H9 (cell line): ENCODE measurements at regions not wholly inside any gene's neighbourhood (a gene's known extent, or its start where the extent isn't known, plus 50 kb on each side); places are given as distances from the start of the nearest gene placed in this dataset.

Experiments
- DNase-seq: peaks from one replicate; pipeline ENCODE4 v3.0.0-alpha.2; 2017
- H2AFZ ChIP-seq: one replicate; pipeline ENCODE4 v1.6.1; 2013; ENCODE audit warnings: mild to moderate bottlenecking, low read length, control low read depth, moderate library complexity
- H2AK5ac ChIP-seq: 2 replicates; pipeline ENCODE4 v1.6.1; 2013; ENCODE audit warnings: low read length, control low read depth, mixed read lengths; ENCODE audit not compliant: insufficient read length
- H2BK120ac ChIP-seq: one replicate; pipeline ENCODE4 v1.6.1; 2013; ENCODE audit warnings: low read depth, mild to moderate bottlenecking, low read length, control low read depth, inconsistent platforms; ENCODE audit not compliant: poor library complexity, severe bottlenecking
- H2BK12ac ChIP-seq: 2 replicates; pipeline ENCODE4 v1.6.1; 2013; ENCODE audit warnings: low read length, control low read depth, mixed read lengths, low read depth; ENCODE audit not compliant: insufficient read length
- H2BK15ac ChIP-seq: 2 replicates; pipeline ENCODE4 v1.6.1; 2013; ENCODE audit warnings: low read depth, low read length, control low read depth
- H2BK20ac ChIP-seq: one replicate; pipeline ENCODE4 v1.6.1; 2013; ENCODE audit warnings: low read depth, mild to moderate bottlenecking, low read length, control low read depth, inconsistent platforms; ENCODE audit not compliant: poor library complexity, severe bottlenecking
- H2BK5ac ChIP-seq: 2 replicates; pipeline ENCODE4 v1.6.1; 2013; ENCODE audit warnings: low read length, control low read depth, mixed read lengths; ENCODE audit not compliant: insufficient read length
- H3K14ac ChIP-seq: 2 replicates; pipeline ENCODE4 v1.6.1; 2013; ENCODE audit warnings: low read length, control low read depth; ENCODE audit not compliant: insufficient read depth
- H3K18ac ChIP-seq: 2 replicates; pipeline ENCODE4 v1.6.1; 2013; ENCODE audit warnings: low read depth, mild to moderate bottlenecking, mixed read lengths, low read length, control low read depth; ENCODE audit not compliant: insufficient read length
- H3K23ac ChIP-seq: 2 replicates; pipeline ENCODE4 v1.6.1; 2013; ENCODE audit warnings: low read length, control low read depth, mixed read lengths, low read depth; ENCODE audit not compliant: insufficient read length
- H3K23me2 ChIP-seq: 2 replicates; pipeline ENCODE4 v1.6.1; 2013; ENCODE audit warnings: low read depth, mild to moderate bottlenecking, mixed read lengths, low read length, control low read depth; ENCODE audit not compliant: insufficient read length, poor library complexity, severe bottlenecking
- H3K27ac ChIP-seq: 2 replicates; pipeline ENCODE4 v1.5.1; 2013; ENCODE audit warnings: low read length, control low read depth, mixed read lengths, low read depth; ENCODE audit not compliant: insufficient read length
- H3K27me3 ChIP-seq: 2 replicates; pipeline ENCODE4 v1.6.1; 2013; ENCODE audit warnings: low read length, control low read depth, inconsistent platforms; ENCODE audit not compliant: insufficient read depth
- H3K4ac ChIP-seq: 2 replicates; pipeline ENCODE4 v1.6.1; 2013; ENCODE audit warnings: low read depth, mild to moderate bottlenecking, control low read depth, inconsistent platforms, low read length, moderate library complexity
- H3K4me1 ChIP-seq: 2 replicates; pipeline ENCODE4 v1.6.1; 2013; ENCODE audit warnings: low read length, control low read depth, inconsistent platforms; ENCODE audit not compliant: insufficient read depth
- H3K4me2 ChIP-seq: 2 replicates; pipeline ENCODE4 v1.6.1; 2013; ENCODE audit warnings: low read length, control low read depth, mixed read lengths; ENCODE audit not compliant: insufficient read length, insufficient read depth
- H3K56ac ChIP-seq: 2 replicates; pipeline ENCODE4 v1.6.1; 2013; ENCODE audit warnings: low read depth, mild to moderate bottlenecking, mixed read lengths, low read length, control low read depth; ENCODE audit not compliant: insufficient read length
- H3K79me1 ChIP-seq: 2 replicates; pipeline ENCODE4 v1.6.1; 2013; ENCODE audit warnings: low read depth, mild to moderate bottlenecking, moderate library complexity, low read length, control low read depth, inconsistent platforms; ENCODE audit not compliant: insufficient read depth, poor library complexity, severe bottlenecking
- H3K79me2 ChIP-seq: 2 replicates; pipeline ENCODE4 v1.6.1; 2013; ENCODE audit warnings: low read length, control low read depth, inconsistent platforms; ENCODE audit not compliant: insufficient read depth
- H3K9ac ChIP-seq: 2 replicates; pipeline ENCODE4 v1.6.1; 2013; ENCODE audit warnings: low read length, control low read depth, mixed read lengths; ENCODE audit not compliant: insufficient read length; ENCODE audit errors: extremely low read depth
- H3K9me3 ChIP-seq: one replicate; pipeline ENCODE4 v1.6.1; 2013; ENCODE audit warnings: low read depth, low read length, inconsistent platforms; ENCODE audit not compliant: control insufficient read depth
- H3T11ph ChIP-seq: one replicate; pipeline ENCODE4 v1.6.1; 2013; ENCODE audit warnings: mild to moderate bottlenecking, low read length, control low read depth, inconsistent platforms
- H4K20me1 ChIP-seq: one replicate; pipeline ENCODE4 v1.6.1; 2013; ENCODE audit not compliant: control insufficient read depth, insufficient read length, insufficient read depth
- H4K5ac ChIP-seq: 2 replicates; pipeline ENCODE4 v1.6.1; 2013; ENCODE audit warnings: low read depth, mild to moderate bottlenecking, mixed read lengths, low read length, control low read depth; ENCODE audit not compliant: insufficient read length
- H4K8ac ChIP-seq: replicated peaks from 2 replicates; pipeline ENCODE4 v1.6.1; 2013; ENCODE audit warnings: low read length, control low read depth, mixed read lengths, low read depth; ENCODE audit not compliant: insufficient read length
- H4K91ac ChIP-seq: 2 replicates; pipeline ENCODE4 v1.6.1; 2013; ENCODE audit warnings: low read depth, mild to moderate bottlenecking, moderate library complexity, mixed read lengths, low read length, control low read depth; ENCODE audit not compliant: insufficient read length
- H3K27ac Mint-ChIP-seq, 3 experiments: 2 replicates in 2 of 3; 3 replicates in 1 of 3; pipeline ENCODE4 v1.8.0; 2020 to 2021; ENCODE audit warnings: mixed read lengths in 3 of 3, mild to moderate bottlenecking in 1 of 3, moderate library complexity in 1 of 3
- H3K27me3 Mint-ChIP-seq: 2 replicates; pipeline ENCODE4 v1.8.0; 2021; ENCODE audit warnings: low read depth, mild to moderate bottlenecking, moderate library complexity, mixed read lengths
- H3K36me3 Mint-ChIP-seq, 3 experiments: 2 replicates in 2 of 3; 3 replicates in 1 of 3; pipeline ENCODE4 v1.8.0; 2020 to 2021; ENCODE audit warnings: low read depth in 3 of 3, mixed read lengths in 3 of 3; ENCODE audit not compliant: insufficient read depth in 1 of 3
- H3K4me1 Mint-ChIP-seq, 2 experiments: 2 replicates each; pipeline ENCODE4 v1.8.0; 2020; ENCODE audit warnings: mixed read lengths in 2 of 2
- H3K4me3 Mint-ChIP-seq, 2 experiments: 2 replicates in 1 of 2; 3 replicates in 1 of 2; pipeline ENCODE4 v1.8.0; 2020 to 2021; ENCODE audit warnings: mild to moderate bottlenecking in 2 of 2, mixed read lengths in 2 of 2, moderate library complexity in 1 of 2
- H3K9me3 Mint-ChIP-seq, 2 experiments: 2 replicates in 1 of 2; 3 replicates in 1 of 2; pipeline ENCODE4 v1.8.0; 2020; ENCODE audit warnings: mild to moderate bottlenecking in 2 of 2, mixed read lengths in 2 of 2, moderate library complexity in 1 of 2
- CTCF ChIP-seq: fragments of 200-600 bp; sonication (generic); conservative IDR thresholded peaks from 3 replicates; pipeline ENCODE4 v1.8.0; 2021; ENCODE audit warnings: antibody characterized with exemption, mild to moderate bottlenecking
- WGBS: extraction: QIAGEN DNeasy Blood & Tissue Kit; methylation state at CpG from one replicate; pipeline ENCODE4 v1.1.7; 2013; ENCODE audit warnings: missing lambda C conversion rate, low lambda C conversion rate, mixed read lengths; ENCODE audit not compliant: insufficient read length; ENCODE audit errors: extremely low coverage; 5-methylcytosine and 5-hydroxymethylcytosine counted together

DNA sequence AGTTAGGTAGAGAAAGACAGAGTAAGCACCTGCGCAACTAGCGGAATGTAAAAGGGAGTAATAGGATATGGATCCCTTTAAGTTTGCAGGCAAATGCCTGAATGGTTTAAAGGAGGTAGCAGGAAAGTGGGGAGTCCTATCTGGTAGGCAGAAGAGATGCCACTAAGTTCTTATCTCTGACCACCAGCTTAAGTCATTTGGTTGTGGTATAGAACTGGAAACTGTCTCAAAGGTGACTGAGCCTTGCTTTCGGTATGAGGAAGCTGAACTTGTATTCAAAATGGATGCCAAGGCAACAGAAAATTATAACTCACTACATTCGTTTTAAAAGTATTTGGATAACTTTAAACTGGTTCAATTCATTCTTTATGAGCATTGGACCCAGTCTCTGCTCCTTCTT is 475.6 kb downstream of the DMRTA1 start:
- Histone ChIP-seq H4K8ac (no peak overlapping the region), H2BK15ac (no peak overlapping the region), H2AK5ac (no peak overlapping the region), H2BK120ac (no peak overlapping the region), H3K18ac (no peak overlapping the region), H3K9me3 (no peaks in the 10 kb centered on the region), H3K56ac (no peak overlapping the region), H3K4ac (no peak overlapping the region), H3K4me1 (no peaks in the 10 kb centered on the region), H3K23ac (no peak overlapping the region), H3K79me1 (no peaks in the 10 kb centered on the region), H3K27me3 (no peaks in the 10 kb centered on the region), H3K79me2 (no peaks in the 10 kb centered on the region), H2BK12ac (no peak overlapping the region), H3K27ac (no peak overlapping the region), H3T11ph (no peak overlapping the region), H2BK5ac (no peak overlapping the region), H2BK20ac (no peak overlapping the region), H4K91ac (no peak overlapping the region), H4K20me1 (no peaks in the 10 kb centered on the region), H3K14ac (no peak overlapping the region), H3K9ac (no peak overlapping the region), H4K5ac (no peak overlapping the region), H3K4me2 (no peak overlapping the region), H3K23me2 (no peaks in the 10 kb centered on the region), H2AFZ (no peak overlapping the region)
- H3K36me3 Mint-ChIP-seq, result no peaks in the 10 kb centered on the region; a peak in 1 of 7 replicates
- WGBS, result no CpG with 5 or more reads among the region's 4 CpGs
- TF ChIP-seq CTCF, result no peak
- H3K27me3 Mint-ChIP-seq, result no peaks in the 10 kb centered on the region
- no peak for DNase-seq
- H3K4me1 Mint-ChIP-seq, result 0 out of 4 replicates have a peak, but pooled peaks cover 0 to 3% of the 10 kb centered on the region in 2 experiments
- no peaks in the 10 kb centered on the region for H3K9me3 Mint-ChIP-seq
- no peak overlapping the region for H3K4me3 Mint-ChIP-seq
- peak overlapping the region in 1 of 3 experiments; percentile 63; a peak in 1 of 7 replicates for H3K27ac Mint-ChIP-seq
